NCI-H1694 treated with DMSO at 0.1 percent for 48 hours (cell line): ENCODE measurements at regions not wholly inside any gene's neighbourhood (a gene's known extent, or its start where the extent isn't known, plus 50 kb on each side); places are given as distances from the start of the nearest gene placed in this dataset.
"Not testable (repeated sequence)": the region's sequence is repeated elsewhere in the genome, so short reads cannot be mapped to it uniquely, and the experiment has no call there.

Experiments used
- DNase-seq: peaks from one replicate; lab custom pipeline; 2025; lab: John Stamatoyannopoulos, UW

DNA sequence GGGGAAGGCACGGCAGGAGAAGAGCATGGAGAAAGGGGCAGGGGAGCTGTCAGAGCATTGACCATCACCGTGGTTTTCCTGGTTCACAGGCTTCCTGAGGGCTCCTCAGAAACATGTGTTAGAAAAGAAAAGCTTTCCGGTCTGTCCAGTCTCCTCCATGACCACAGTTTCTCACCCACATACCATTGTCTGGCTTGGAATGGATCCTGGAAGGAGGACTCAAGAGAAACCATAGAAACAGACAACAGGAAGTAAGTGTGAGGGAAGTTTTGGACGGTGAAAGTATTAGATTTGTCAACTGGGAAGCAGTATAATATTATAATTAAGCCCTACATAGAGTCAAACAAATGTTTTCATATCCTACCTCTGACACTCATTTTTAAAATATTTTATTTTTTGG, 52.7 kb upstream of the NOTCH2NLA start:
- not testable (repeated sequence) for DNase-seq

DNA sequence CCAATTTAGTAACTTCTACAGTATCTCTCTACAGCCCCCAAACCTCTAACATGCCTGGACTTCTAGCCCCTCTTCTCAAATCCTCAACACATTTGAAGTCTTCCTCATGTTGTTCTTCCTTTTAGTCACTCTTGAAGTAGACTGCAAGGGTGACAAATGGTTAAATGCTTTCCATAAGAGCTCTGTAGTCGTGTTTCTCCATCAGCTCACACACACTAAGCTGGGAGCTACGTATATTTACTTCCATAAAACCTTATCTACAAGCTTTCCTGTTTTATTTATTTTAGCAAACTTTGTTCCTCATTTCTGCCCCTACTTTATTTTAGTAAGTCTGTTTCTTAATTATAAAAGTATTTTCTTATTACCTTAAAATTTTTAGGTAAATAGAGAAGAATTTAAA, 49.9 kb upstream of the NOTCH2NLA start:
- DNase-seq = not testable (repeated sequence)
